Activated CD8-positive, alpha-beta T cell treated with anti-CD3 and anti-CD28 coated beads for 36 hours (primary cell): ENCODE measurements at regions not wholly inside any gene's neighbourhood (a gene's known extent, or its start where the extent isn't known, plus 50 kb on each side); places are given as distances from the start of the nearest gene placed in this dataset.

Experiments used
- ATAC-seq: fragments of 200-7000 bp; cut with Tn5 transposase; one replicate; pipeline ENCODE4 v1.10.0; 2021; ENCODE audit warnings: mild to moderate bottlenecking, moderate library complexity
- CTCF ChIA-PET: fragments of 350-600 bp; sonication (Branson Sonifier 250); formaldehyde crosslinking; loops from one replicate; lab custom pipeline; 2021; ENCODE audit warnings: antibody characterized with exemption; lab: Charles Lee
- POLR2A ChIA-PET: fragments of 350-600 bp; sonication (Branson Sonifier 250); formaldehyde crosslinking; loops from one replicate; lab custom pipeline; 2021; ENCODE audit warnings: antibody characterized with exemption; lab: Charles Lee
- DNase-seq: peaks from one replicate; pipeline ENCODE4 v3.0.0-alpha.2; 2020
- H3K27ac Mint-ChIP-seq: one replicate; pipeline ENCODE4 v1.8.0; 2021; ENCODE audit warnings: mild to moderate bottlenecking, mixed read lengths
- H3K27me3 Mint-ChIP-seq: one replicate; pipeline ENCODE4 v1.8.0; 2021; ENCODE audit warnings: mixed read lengths
- H3K36me3 Mint-ChIP-seq: one replicate; pipeline ENCODE4 v1.8.0; 2021; ENCODE audit warnings: low read depth, mixed read lengths
- H3K4me1 Mint-ChIP-seq: one replicate; pipeline ENCODE4 v1.8.0; 2021; ENCODE audit warnings: low read depth, mixed read lengths
- H3K4me3 Mint-ChIP-seq: one replicate; pipeline ENCODE4 v1.8.0; 2021; ENCODE audit warnings: mild to moderate bottlenecking, moderate library complexity, mixed read lengths
- H3K9me3 Mint-ChIP-seq: one replicate; pipeline ENCODE4 v1.8.0; 2021; ENCODE audit warnings: mixed read lengths
- CTCF ChIP-seq: fragments of 200-600 bp; IDR thresholded peaks from one replicate; pipeline ENCODE4 v1.8.0; 2022; ENCODE audit warnings: antibody characterized with exemption, mild to moderate bottlenecking
- intact Hi-C: fragments of 100-400 bp; cut with micrococcal nuclease; formaldehyde crosslinking; loops from one replicate; pipeline ENCODE4 v1.10.0; 2022

- Mint-ChIP-seq H3K36me3 (no peaks in the 10 kb centered on the region), H3K4me3 (no peak overlapping the region), H3K27ac (no peak overlapping the region), H3K9me3 (no peaks in the 10 kb centered on the region), H3K27me3 (no peaks in the 10 kb centered on the region), H3K4me1 (peaks cover 6% of the 10 kb centered on the region)
- intact Hi-C loops, result no loop called here
- ChIA-PET POLR2A (no interaction called here), CTCF (no interaction called here)
- DNase-seq (no peak), ATAC-seq (no peak)
- TF ChIP-seq CTCF, result no peak
These were observed 115.1 kb upstream of the PELI1 start for GRCh38 chr2:64259312-64259711.

- intact Hi-C loops, result no loop called here
- H3K36me3 Mint-ChIP-seq, result no peaks in the 10 kb centered on the region
- no peak for TF ChIP-seq CTCF
- H3K27me3 Mint-ChIP-seq, result no peaks in the 10 kb centered on the region
- DNase-seq (no peak), ATAC-seq (no peak)
- CTCF ChIA-PET, result no interaction called here
- peaks cover 6% of the 10 kb centered on the region for H3K4me1 Mint-ChIP-seq
- H3K4me3 Mint-ChIP-seq, result peak overlapping the region; percentile 46
- no peaks in the 10 kb centered on the region for H3K9me3 Mint-ChIP-seq
- POLR2A ChIA-PET, result interaction anchor here (0.7 to 0.8 kb wide), 2 partner anchors 8 to 38 kb away, joined by 3 read pairs; no protein-coding TSS in a partner anchor
- H3K27ac Mint-ChIP-seq, result peak overlapping the region; percentile 84
These were observed 116.0 kb upstream of the PELI1 start for GRCh38 chr2:64260093-64260803.

GRCh38 chr2:64260817-64261216 lies 116.6 kb upstream of the PELI1 start:
- TF ChIP-seq CTCF, result no peak
- ATAC-seq (peak; percentile 37), DNase-seq (peak; percentile 23)
- intact Hi-C loops, result no loop called here
- Mint-ChIP-seq H3K4me3 (peak overlapping the region; percentile 46), H3K9me3 (no peaks in the 10 kb centered on the region), H3K27me3 (no peaks in the 10 kb centered on the region), H3K27ac (peak overlapping the region; percentile 84), H3K4me1 (peaks cover 6% of the 10 kb centered on the region), H3K36me3 (no peaks in the 10 kb centered on the region)
- CTCF ChIA-PET, result no interaction called here
- POLR2A ChIA-PET, result interaction anchor here (0.7 to 0.8 kb wide), 2 partner anchors 9 to 37 kb away, joined by 3 read pairs; no protein-coding TSS in a partner anchor

- CTCF ChIA-PET, result interaction anchor here (1.2 to 1.3 kb wide), 2 partner anchors 20 to 69 kb away, joined by 3 to 4 read pairs; no protein-coding TSS in a partner anchor
- H3K27ac Mint-ChIP-seq, result no peak overlapping the region
- no peak for DNase-seq
- POLR2A ChIA-PET, result interaction anchor here (1.0 kb wide), 1 partner anchor 21 kb away, joined by 3 read pairs; no protein-coding TSS in a partner anchor
- H3K36me3 Mint-ChIP-seq, result no peaks in the 10 kb centered on the region
- no peak for TF ChIP-seq CTCF
- ATAC-seq, result no peak
- H3K9me3 Mint-ChIP-seq, result no peaks in the 10 kb centered on the region
- intact Hi-C loops, result no loop called here
- H3K4me3 Mint-ChIP-seq, result no peak overlapping the region
- peaks cover 6% of the 10 kb centered on the region for H3K4me1 Mint-ChIP-seq
- no peaks in the 10 kb centered on the region for H3K27me3 Mint-ChIP-seq
These were observed 117.9 kb upstream of the PELI1 start for GRCh38 chr2:64262071-64262470.

- Mint-ChIP-seq H3K4me1 (peaks cover 6% of the 10 kb centered on the region), H3K4me3 (no peak overlapping the region), H3K9me3 (no peaks in the 10 kb centered on the region), H3K36me3 (no peaks in the 10 kb centered on the region), H3K27ac (no peak overlapping the region), H3K27me3 (no peaks in the 10 kb centered on the region)
- DNase-seq, result no peak
- ChIA-PET POLR2A (no interaction called here), CTCF (interaction anchor here (1.3 kb wide), 1 partner anchor 21 kb away, joined by 4 read pairs; no protein-coding TSS in a partner anchor)
- no peak for ATAC-seq
- no peak for TF ChIP-seq CTCF
- intact Hi-C loops, result no loop called here
These were observed 118.6 kb upstream of the PELI1 start for GRCh38 chr2:64262816-64263215.
